Frontal cortex (tissue), 3 donors: ENCODE measurements at regions not wholly inside any gene's neighbourhood (a gene's known extent, or its start where the extent isn't known, plus 50 kb on each side); places are given as distances from the start of the nearest gene placed in this dataset.

Experiments used
- DNase-seq, 2 donors: peaks; one replicate each; pipeline ENCODE4 v3.0.0; 2012; ENCODE audit warnings: low spot score in 2 of 2
- FAIRE-seq: peaks from 2 replicates; lab custom pipeline; 2012; peaks lifted over from hg19 to GRCh38; lab: Jason Lieb, UNC
- donor health status: control.
- donor health status: control.
- donor health status: control.

- DNase-seq, result no peak
- FAIRE-seq, result no peak
Observed at GRCh38 chr18:75659535-75660023, 232.1 kb upstream of the SMIM21 start.

- DNase-seq (no peak), FAIRE-seq (no peak)
Observed at GRCh38 chr18:75658330-75658729, 230.8 kb upstream of the SMIM21 start.

- DNase-seq, result no peak
- FAIRE-seq, result peak; percentile 34
Observed at GRCh38 chr18:75656563-75657247, 229.2 kb upstream of the SMIM21 start.

GRCh38 chr18:75656035-75656434, 228.5 kb upstream of the SMIM21 start:
- FAIRE-seq (no peak), DNase-seq (no peak)

- FAIRE-seq, result no peak
- no peak for DNase-seq
Observed at GRCh38 chr18:75654851-75655751, 227.6 kb upstream of the SMIM21 start.

DNA sequence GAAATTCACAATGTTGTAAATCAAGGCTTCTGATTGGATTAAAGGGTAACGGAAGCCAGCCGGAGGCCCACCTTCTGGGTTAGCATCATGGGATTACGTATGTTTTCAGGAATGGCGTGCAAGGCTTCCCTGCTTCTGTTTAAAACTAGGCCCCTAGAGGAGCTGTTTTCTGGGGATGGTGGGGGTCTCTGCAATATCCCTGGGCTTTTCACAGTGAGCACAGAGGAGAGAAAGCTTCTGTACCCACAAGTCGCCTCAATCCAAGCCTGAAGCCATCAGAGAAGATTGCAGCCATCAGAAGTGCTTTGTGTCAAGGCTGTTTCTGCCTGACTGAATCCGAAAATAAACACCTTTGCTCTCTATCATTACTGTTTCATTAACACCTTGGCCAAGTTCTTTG, 226.9 kb upstream of the SMIM21 start:
- FAIRE-seq, result no peak
- DNase-seq, result no peak

- no peak for FAIRE-seq
- DNase-seq, result no peak
Observed at GRCh38 chr18:75652528-75652927, 225.0 kb upstream of the SMIM21 start.

DNA sequence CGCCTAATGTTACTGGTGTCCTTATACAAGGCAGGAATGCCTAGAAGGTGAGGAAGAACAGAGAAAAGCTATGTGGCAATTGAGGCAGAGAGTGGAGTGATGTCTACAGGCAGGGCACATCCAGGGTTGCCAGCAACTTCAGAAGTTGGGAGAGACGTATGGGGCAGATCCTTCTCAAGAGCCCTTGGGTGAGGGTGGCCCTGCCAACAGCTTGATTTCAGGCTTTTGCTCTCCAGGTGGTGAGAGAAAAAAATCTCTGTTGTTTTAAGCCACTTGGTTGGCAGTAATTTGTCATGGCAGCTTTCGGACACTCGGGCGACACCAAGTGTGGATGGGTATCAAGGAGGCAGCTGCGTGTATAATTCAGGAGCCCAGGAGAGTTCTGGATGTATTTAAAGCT, 217.4 kb upstream of the SMIM21 start:
- DNase-seq (no peak), FAIRE-seq (no peak)

GRCh38 chr18:75643083-75643482, 215.6 kb upstream of the SMIM21 start:
- DNase-seq, result no peak
- FAIRE-seq, result no peak

DNA sequence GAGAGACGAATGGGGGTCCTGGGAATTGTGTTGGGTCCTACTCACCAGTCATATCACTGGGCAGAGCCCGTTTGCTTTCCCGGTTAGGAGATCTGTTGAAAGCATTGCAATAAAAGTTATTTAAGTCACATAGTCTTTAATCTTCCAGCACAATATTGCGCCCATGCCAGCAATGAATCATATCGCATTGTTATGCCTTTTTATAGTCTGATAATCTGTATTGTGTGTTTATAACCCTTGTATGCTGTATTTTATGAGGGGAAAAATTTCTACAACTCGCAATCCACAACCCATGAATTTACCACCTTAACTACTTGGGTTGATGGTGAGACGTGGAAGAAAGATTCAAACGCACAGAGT, 211.9 kb upstream of the SMIM21 start:
- FAIRE-seq, result no peak
- no peak for DNase-seq

- FAIRE-seq (no peak), DNase-seq (peak; percentile 17 to 50)
Observed at GRCh38 chr18:75638776-75639471, 211.4 kb upstream of the SMIM21 start.

DNA sequence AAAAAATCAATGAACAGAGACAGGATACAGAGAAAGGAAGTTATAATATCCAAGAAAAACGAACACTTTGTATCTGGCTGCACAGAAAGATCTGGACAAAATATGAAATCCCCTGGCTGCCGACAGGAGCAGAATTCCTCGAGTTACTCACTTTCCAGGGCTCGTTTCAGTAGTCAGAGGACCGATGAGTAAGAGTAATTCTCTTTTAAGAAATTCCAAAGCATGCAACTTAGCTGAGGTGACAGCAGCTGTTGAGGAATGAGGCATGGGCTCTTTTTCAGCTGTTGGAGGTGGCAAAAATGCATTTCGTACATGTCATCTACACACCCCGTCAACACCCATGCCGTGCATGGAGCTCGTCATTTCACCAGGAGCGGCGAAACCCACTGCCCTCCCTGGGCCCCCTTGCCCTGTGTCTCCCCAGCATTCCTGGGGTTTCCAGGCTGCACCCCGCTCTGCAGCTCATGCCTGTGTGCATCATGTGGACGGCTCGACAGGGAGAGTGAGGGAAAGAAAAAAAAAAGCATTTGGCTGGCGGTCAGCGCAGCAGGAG, 210.8 kb upstream of the SMIM21 start:
- DNase-seq (peak in 1 of 2 donors; percentile 28), FAIRE-seq (no peak)

DNA sequence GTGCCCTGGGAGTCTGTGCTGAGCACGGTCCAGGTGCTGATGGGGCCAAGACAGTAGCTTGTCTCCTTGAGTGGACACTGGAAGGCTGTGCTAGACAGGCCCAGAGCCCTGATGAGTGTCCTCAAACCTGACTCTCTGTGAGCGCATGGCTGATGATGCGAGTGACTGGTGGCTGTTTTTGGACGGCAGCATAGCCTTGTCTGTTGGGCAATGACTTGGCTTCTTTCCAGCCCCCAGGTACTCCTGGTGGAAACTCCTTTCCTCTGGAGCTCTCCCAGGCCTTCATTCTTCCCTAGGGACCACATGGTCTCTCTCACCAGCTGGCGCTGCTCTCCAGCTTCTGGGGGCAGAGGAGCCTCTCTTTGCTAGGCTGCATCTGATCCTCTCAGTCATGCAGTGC, 207.6 kb upstream of the SMIM21 start:
- FAIRE-seq, result no peak
- DNase-seq, result no peak

DNA sequence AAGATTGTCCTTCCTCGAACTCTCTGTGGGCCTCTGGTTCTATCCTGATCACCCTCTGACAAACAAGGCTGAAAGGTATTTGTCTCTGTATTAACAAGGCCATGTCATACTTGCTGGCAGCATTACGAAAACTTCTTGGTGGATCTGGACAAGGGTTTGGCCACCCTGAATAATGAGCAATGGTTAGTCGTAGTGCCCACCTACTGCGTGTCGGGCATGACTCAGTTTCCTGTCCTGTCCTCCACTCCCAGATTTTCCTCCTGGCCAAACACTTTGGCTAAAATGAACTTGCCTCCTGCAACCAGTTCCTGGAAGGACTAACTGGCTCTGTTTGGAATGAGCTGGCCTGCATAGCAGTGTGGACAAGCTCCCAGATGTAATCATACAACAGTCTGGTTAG, 198.5 kb upstream of the SMIM21 start:
- FAIRE-seq (no peak), DNase-seq (no peak)

DNA sequence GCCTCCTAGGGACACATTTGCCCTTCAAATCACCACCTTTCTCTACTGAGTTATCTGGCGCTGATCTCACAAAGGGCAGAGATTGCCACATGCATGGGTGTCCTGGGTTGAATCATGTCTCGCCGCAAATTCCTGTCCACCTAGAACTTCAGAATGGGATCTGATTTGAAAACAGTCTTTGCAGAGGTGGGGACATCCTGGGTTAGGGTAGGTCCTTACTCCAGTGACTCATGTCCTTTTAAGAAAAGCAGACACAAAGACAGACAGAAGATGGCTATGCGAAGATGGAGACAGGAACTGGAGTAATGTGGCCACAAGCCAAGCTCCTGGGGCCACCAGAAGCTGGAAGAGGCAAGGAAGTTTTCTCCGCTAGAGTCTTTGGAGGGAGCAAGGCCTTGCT, 197.4 kb upstream of the SMIM21 start:
- FAIRE-seq (no peak), DNase-seq (no peak)

DNA sequence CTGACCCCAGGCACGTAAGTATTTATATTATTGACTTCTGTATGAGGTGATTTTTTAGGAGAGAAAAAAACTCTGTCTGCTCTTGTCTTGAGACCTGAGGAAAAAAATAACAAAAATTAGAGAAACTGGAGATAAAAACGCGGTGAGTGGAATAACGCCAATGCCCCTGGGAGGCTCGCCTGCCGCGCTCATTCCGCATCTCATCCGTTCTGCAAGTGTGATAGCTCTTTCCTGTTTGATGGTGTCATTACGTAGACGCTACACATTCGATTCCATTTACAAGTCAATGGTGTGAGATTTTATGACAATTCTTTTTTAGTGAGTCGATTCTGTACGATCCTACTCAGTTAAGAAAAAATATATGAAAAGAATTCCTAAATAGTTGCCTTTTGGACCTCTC, 194.3 kb upstream of the SMIM21 start:
- DNase-seq (no peak), FAIRE-seq (no peak)

GRCh38 chr18:75618146-75618545, 190.6 kb upstream of the SMIM21 start:
- FAIRE-seq, result no peak

DNA sequence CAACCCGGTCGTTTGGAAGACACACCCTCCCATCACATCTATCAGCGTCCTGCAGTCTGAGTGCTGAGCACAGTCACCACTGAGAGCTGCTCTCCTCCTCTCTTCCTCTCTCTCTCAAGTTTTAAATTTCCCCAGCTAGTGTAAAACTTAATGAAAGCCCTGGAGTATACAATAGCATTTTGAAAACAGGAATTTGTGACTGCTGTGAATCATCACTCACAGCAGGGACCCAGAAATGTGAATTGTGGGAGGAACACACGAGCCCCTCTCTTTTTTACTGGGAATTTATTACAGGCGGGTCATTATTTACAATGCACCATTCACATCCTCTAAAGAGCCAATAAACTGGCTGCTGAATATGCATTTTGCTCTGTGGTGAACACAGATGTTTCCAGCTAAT, 185.0 kb upstream of the SMIM21 start:
- FAIRE-seq (no peak), DNase-seq (no peak)

More at GRCh38 chr18:75618146-75618545, 190.6 kb upstream of the SMIM21 start:
- no peak for DNase-seq

GRCh38 chr18:75607701-75608100, 180.2 kb upstream of the SMIM21 start:
- no peak for DNase-seq
- FAIRE-seq, result no peak

DNA sequence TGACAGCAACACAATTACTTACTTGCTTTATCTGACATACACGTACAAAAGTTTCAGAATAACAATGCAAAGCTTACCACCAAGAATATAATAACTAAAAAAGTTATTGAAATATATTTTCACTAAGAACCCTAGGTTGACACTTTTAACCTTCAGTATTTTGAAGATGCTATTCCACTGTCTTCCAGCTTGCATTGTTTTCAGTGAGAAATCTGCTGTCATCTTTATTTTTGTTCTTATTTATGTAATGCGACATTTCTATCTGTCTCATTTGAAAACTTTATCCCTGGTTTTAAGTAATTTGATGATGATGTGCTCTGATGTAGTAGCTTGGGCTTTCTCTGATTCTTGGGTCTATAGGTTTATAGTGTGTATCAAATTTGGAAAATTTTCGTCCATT, 165.0 kb upstream of the SMIM21 start:
- DNase-seq (no peak), FAIRE-seq (no peak)
